ENCODE measurements at regions not wholly inside any gene's neighbourhood (a gene's known extent, or its start where the extent isn't known, plus 50 kb on each side); places are given as distances from the start of the nearest gene placed in this dataset.
"Not testable (repeated sequence)": the region's sequence is repeated elsewhere in the genome, so short reads cannot be mapped to it uniquely, and the experiment has no call there.

DNA sequence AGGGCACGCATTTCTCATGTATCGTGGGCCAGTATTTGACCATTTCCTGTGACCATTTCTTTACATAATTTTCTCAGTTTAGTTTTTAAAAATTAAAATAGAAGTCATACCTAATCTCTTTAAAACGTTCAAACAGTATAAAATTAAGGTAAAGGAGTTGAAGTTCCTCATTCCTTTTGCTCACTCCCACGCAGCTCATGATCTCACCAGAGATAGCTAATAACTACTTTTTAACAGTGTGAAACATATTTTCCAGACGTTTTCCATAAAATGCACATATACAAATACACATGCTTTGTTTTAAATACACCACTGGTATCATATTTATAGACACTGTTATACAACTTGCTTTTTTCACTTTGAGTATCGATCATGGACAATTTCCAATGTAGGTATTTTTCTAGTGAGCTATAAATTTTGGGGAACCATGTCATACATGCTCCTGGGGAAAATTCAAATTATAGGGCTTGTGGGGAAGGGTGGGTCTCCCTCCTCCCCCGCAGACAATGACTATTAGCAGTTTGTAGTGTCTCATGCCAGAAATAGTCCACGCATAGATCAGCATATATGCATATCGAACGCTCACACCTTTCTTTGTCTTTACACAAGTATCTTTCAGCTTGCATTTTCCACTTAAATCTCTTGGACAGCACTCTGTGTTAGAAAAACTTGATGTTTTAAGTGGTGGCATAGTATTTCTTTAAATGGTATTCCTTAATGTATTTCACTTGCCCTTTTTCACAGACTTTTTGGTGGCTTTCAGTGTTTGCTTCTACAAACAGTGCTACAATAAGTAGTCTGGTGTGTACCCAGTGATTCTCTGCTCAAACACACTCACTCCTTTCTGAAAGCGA is 145.5 kb upstream of the ZNF217 start:
- no peak for DNase-seq

DNA sequence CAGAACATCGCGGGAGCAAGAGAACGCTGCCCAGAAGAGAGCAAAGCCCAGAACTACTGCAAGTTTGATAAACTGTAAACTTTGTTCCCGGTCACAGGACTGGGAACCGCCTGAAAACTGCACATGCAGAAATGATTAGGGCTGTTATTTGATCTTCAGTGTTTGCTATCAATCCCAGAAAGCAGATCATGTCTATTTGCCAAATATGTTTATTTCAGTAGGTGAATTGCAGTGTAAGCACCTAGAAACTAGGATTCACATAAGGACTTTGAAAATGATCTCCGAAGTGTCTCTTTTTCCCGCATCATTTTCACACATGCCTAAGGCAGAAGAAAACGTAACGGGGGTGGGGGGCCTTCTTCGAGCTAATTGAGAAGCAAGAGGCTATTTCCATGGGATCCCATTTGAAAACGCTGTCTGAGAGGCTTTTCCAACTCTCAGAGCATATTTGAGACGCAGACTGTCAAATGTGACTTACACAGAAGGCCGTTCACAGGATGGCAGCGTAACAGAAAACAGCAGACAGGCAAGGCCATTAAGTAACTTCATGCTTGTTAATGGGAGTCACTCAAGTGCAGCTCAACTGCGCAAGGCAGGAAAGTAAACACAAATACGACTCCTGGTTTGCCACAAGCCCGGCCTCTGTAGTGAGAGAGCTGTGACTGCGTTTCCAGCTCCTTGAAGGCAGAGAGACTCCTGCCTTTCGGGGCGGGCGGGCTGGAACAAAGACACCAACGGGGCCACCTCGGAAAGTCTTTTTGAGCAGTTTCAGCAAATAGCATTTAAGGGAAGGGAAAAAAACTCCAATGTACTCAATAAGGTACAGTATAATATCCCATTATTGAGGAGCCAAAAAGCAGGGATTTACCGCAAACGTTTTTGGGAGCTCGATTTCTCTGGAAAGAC is 144.7 kb upstream of the ZNF217 start:
- no peak for DNase-seq

DNA sequence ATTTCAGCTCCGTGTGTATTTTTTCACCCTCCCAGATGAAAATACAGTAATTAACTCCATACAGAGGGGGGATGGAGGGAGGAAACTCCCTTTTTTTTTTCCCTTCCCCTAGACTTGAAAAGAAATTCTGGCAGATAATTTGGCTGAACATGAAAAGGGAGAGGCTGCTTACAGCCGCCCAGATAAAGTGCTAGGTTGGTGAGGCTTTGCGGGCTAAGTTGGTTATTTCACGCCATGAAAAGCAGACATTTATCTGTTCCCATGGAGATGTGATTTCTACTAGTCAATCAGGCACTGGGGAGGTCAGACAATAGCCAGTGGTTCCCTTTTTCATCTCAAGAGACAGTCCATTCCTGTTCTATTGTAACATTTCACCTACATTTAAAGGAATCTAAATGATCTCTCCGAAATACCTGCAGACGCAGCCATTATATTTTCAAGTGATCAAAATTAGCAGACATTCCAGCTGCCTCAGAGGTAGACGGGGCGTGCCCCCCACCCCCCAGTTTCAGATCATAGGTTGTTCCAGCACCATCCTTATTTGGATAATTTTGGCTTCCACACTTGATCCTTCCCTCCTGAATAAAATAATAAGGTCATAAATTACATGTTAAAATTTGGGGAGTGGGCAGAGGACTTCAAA is 143.9 kb upstream of the ZNF217 start:
- DNase-seq, result no peak

DNA sequence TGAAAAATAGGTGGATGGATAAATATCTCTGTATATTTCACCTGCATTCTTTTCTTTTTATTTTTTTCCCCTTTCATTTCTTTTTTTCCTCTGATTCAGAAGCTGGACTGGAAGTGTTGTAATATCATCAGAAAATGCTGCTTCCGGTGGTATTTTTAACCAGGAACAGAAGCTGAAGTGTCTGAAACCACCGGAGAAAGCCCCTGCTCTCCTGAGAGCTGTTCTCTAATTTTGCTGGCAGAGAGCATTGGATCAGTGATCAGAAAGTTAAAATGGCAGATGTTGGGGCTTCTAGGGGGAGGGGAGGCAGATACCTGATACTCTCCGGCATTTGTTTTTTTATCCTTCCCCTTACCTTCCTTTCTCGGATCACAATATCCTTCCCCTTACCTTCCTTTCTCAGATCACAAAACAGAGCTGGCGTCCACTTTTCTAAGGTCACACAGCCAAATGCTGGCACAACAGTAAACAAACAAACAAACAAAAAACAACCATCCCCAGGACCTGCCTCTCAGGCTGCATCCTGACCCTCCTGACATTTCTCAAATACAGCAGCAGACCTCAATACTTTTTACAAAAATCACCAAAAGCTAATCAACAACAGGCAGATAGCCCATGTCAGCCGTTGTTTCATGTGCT is 143.2 kb upstream of the ZNF217 start:
- DNase-seq, result no peak

DNA sequence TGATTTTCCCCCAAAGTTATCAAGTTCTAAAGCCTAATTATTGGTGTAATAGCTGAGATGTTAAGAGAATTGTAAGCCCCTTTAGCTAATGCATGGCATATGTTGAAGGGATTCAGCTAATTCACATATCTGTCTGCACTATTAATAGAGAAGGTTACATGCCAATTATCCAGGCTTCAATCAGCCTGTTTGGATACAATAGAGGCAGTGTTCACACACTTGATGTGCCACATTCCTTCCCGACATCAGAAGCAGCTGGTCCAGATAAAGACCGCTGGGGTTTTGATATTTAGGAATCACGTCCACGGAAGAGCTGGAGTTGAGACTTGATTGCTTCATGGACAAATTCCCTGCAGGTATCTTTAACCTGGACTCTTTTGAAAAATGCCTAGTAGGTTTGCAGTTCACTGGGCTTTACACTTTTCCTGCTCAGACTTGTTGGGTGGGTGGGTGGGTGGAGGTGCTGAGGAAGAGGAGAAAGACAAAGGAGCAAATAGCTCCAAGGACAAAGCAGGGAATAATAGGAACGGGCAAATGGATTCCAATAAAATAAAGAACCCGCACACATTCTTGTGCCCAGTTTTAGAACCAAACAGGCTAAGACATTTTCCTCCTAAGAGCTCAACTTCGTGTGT is 142.6 kb upstream of the ZNF217 start:
- no peak for DNase-seq

DNA sequence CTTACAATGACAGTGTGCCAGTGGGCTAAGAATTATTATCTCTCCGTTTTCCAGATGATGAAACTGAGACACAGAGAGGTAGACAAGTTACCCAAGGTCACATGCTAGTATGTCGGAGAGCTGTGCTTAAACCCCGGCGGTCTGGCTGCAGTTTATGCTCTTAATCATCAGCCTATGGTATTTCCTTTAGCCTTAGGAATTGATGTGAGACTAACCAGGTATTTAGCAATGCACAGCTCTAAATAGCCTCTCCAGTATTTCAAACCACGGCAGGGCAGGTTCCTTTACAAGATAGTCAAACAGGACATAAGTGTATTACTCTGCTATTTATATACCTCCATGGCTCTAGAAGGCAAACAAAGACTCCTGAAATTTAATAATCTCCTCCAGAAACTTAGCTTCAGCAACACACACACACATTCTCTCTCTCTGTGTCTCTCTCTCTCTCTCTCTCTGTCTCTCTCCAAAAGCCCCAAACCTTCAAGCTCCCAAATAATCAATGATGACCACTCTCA is 142.0 kb upstream of the ZNF217 start:
- no peak for DNase-seq

DNA sequence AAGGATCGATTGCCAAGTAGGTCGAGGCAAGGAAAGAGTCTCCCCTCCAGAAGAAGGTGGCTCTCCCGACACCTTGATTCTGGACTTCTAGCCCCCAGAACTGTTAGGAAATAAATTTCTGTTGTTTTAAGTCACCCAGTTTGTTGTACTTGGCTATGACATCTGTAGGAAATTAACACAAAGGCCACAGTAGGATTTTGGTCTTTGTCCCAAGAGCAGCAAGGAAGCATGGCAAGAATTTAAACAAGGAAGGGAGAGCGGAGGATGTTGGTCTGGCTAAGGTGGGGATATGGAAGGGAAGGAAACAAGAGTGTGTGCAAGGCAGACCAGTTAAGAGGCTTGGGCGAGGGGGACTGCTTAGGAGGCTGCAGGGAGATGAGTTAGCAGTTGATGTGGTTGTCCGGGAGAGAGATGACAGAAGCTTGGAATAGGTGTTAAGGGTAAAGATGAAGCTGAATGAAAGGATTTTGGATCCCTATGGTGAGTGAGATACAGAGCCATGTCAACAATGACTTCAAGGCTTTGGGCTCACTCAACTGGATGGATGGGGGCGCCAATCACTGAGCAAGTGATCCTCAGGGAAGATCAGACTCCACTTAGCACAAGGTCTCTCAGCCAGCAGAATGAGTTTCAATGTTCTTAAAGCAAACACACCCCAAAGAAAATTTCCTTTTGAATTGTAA is 140.5 kb upstream of the ZNF217 start:
- no peak for DNase-seq

DNA sequence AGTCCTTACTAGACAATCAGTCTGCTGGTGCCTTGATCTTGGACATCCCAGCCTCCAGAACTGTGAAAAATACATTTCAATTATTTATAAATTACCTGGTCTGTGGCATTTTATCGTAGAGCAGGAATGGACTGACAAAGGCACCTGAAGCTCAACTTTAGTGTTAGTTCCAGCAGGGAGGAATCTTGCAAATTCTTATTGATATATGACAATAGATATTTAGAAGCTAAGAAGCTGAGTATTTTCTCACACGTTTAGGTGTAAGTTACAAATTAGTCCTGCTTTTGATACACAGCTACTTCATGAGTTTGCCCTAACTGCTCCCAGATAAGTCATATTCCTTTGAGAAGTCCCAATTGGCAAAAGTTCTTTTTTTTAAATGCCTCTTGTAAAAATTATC is 138.0 kb upstream of the ZNF217 start:
- no peak for DNase-seq

DNA sequence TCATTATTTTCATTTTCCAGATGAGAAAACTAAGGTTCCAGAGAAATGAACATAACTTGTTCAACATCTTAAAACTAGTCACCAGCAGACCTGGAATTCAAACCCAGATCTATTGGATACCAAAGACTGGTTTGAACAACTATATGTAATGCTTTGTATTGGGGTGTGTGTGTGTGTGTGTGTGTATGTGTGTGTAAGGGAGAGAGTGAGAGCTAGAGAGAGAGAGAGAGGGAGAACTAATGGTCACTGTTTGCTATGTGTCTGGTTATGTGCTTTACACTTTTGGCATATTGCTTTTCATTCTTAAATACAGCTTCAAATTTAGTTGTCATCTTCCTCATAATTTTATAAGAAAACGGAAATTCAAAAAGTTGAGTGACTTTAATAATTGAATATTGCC is 134.7 kb upstream of the ZNF217 start:
- no peak for DNase-seq

DNA sequence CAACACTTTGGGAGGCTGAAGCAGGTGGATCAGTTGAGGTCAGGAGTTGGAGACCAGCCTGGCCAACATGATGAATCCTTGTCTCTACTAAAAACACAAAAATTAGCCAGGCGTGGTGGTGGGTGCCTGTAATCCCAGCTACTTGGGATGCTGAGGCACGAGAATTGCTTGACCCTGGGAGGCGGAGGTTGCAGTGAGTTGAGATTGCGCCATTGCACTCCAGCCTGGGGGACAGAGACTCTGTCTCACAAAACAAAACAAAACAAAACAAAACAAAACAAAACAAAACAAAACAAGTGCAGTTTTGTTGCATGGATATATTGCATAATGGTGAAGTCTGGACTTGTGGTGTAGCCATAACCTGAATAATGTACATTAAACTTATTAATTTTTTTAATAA is 133.6 kb upstream of the ZNF217 start:
- DNase-seq, result not testable (repeated sequence)

DNA sequence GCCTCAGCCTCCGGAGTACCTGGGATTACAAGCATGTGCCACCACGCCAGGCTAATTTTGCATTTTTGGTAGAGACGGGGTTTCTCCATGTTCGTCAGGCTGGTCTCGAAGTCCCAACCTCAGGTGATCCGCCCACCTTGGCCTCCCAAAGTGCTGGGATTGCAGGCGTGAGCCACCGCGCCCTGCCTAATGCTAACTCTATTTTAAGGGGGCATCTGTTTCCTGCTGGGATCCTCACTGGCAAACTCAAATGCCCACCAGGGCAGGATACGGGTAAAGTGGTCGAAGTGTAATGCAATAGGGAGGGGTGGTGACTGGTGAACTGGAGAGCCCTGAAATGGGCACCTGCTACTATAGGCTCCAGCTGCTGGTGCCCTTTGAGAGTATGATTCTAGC is 131.9 kb upstream of the ZNF217 start:
- no peak for DNase-seq

DNA sequence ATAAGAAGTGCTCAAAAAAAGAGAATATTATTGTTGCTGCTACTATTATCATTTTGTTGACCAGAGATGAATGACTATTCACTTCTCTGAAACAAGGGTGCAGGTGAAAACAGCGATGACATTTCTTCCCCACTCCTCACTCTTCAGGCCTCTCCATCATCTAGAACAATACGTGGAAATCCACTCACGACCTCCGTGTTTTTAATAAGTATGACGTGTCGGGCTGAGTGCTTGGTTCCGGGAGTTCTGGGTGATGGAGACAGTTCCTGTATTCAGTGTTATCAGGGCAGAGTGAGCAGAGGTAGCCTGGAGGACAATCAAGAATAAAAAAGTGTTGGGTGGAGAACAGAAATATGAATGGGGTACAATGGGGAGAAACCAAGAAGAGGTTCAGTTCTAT is 130.0 kb upstream of the ZNF217 start:
- DNase-seq, result no peak

DNA sequence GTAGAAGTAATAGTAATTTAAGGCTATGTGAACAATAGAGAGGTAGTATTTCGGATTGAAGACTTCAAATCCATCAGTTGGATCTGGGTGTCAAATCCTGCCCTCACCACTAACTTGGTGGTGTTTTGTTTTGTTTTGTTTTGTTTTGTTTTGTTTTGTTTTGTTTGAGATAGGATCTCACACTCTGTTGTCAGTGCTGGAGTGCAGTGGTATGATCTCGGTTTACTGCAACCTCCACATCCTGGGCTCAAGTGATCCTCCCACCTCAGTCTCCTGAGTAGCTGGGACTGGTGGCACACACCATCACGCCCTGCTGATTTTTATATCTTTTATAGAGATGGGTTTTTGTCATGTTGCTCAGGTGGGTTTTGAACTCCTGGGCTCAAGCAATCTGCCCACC is 129.4 kb upstream of the ZNF217 start:
- no peak for DNase-seq

DNA sequence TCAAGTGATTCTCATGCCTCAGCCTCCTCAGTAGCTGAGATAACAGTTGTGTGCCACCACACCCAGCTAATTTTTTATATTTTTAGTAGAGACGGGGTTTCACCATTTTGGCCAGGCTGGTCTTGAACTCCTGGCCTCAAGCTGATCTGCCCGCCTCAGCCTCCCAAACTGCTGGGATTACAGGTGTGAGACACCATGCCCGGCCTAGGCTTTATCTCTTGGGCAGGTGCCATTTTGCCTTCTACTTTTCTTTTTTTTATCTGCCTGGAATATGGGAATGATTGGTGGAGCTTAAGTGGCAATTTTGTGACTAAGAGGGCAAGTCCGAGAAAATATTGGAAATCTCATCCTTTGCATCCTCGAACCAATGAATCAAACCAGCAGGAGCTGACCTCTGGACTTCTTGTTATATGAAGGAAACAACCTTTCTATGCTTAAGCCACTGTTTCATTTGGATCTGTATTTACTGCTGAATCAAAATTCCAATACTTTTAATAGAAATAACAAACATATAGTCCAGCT is 128.9 kb upstream of the ZNF217 start:
- DNase-seq, result no peak

DNA sequence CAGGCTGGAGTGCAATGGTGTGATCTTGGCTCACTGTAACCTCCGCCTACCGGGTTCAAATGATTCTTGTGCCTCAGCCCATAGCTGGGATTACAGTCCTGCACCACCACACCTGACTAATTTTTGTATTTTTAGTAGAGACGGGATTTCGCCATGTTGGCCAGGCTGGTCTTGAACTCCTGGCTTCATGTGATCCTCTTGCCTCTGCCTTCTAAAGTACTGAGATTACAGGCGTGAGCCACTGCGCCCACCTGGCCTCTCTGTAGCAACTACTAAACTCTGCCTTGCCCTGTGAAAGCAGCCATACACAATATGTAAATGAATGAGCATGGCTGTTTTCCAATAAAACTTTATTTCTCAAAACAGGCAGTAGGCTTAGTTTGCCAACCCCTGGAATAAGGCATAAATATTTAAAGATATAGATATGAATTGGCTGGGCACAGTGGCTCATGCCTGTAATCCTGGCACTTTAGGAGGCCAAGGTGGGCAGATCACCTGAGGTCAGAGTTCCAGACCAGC is 127.9 kb upstream of the ZNF217 start:
- not testable (repeated sequence) for DNase-seq

DNA sequence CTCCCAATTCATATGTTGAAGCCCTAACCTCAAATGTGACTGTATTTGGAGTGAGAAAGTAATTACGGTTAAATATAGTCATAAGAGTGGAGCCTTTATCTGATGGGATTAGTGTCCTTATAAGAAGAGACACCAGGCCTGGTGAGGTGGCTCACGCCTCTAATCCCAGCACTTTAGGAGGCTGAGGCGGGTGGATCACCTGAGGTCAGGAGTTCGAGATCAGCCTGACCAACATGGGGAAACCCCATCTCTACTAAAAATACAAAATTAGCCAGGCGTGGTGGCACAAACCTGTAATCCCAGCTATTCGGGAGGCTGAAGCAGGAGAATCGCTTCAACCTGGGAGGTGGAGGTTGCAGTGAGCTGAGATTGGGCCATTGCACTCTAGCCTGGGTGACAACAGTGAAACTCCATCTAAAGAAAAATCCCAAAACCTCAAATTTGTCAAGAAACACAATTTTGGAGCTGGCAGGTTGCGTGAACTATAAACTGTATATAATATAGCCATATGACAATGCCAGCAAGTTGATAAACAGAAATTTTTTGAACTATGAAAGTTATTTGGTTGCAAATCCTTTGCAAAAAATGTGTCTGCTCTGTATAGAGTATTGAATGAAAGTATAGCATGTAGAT is 125.6 kb upstream of the ZNF217 start:
- DNase-seq, result not testable (repeated sequence)

DNA sequence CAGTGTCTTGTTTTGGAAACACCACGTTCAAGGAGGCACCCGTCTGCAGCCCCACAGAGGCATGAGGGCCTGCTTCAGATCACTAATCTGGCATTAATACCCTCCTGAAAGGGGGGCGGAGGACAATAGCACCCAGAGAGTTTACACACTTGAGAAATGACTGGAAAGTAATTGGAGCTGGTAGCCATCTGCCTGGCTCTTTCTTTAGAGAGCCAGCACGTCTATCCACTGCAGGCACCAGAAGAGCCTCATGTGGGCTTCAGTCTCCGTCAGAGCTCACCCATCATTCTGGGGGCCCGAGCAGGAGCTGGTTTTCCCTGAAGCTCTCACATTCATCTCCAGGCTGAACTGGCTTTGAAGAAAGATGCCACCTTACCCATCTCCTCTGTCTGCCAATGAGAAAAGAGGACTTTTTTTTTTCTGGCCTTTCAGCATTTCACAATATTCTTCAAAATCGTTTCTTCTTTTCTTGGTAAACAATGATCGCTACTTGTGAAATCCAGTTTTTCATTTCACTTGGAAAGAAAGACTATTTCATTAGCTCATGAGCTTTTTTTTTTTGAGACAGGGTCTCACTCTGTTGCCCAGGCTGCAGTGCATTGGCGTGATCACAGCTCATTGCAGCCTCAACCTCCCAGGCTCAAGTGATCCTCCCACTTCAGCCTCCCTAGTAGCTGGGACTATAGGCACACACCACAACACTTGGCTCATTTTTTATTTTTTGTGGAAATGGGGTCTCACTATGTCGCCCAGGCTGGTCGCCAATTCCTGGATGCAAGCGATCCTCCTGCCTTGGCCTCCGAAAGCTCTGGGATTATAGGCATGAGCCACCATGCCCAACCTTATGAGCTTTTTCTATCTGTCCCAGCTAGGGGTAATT is 124.7 kb upstream of the ZNF217 start:
- DNase-seq, result no peak

DNA sequence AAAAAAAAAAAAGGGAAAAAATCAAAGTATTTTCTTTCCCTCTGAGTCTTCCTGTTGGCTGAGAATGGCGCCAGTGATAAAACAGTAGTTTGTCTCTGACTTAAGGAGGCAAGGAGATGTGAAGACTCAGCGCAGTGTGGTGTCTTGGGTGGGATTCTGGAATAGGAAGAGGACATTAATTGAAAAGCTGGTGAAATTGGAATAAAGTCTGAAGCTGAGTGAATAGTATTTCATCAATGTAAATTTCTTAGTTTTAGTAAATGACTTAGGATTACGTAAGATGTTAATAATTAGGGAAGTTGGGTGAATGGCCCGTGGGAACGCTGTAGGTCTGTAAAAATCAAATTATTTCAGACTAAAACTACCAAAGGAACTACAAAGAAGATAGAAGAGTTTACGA is 122.8 kb upstream of the ZNF217 start:
- DNase-seq, result no peak

DNA sequence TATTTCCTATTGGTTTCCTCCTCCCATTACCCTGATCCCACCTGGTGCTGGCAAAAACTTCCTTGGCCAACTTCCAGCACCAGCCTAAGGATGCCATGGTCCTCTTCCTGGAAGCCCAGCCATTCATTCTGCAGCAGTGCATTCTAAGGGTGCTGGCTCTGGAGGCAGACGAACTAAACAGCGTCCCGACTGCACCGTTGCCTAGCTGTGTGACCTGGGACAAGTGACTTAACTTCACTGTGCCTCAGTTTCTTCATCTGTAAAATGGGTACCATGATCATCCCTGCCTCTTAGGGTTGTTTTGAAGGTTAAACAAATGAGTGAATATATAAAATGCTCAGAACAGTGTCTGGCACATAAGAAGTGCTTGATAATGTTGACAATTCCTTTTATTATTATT is 120.9 kb upstream of the ZNF217 start:
- DNase-seq, result no peak
